PC-9 (cell line): ENCODE measurements at regions not wholly inside any gene's neighbourhood (a gene's known extent, or its start where the extent isn't known, plus 50 kb on each side); places are given as distances from the start of the nearest gene placed in this dataset.
A peak's percentile ranks its signal among the peaks of the same experiment; 100 is the strongest.
"Not testable (repeated sequence)": the region's sequence is repeated elsewhere in the genome, so short reads cannot be mapped to it uniquely, and the experiment has no call there.

Experiments used
- BruUV-seq: library from RNA; stranded (reverse); fragments of 400-500 nt; replicated peaks from 2 replicates; lab custom pipeline; 2021; lab: Mats Ljungman, UMichigan
- CTCF ChIA-PET: fragments of 300-600 bp; sonication (Branson Sonifier 250); formaldehyde crosslinking; loops from one replicate; lab custom pipeline; 2022; ENCODE audit warnings: antibody characterized with exemption; lab: Charles Lee
- POLR2A ChIA-PET: fragments of 300-600 bp; sonication (Branson Sonifier 250); formaldehyde crosslinking; loops from one replicate; lab custom pipeline; 2022; ENCODE audit warnings: antibody characterized with exemption; ENCODE audit not compliant: unreplicated experiment; lab: Charles Lee
- DNase-seq, 2 experiments: peaks; one replicate each; pipeline versions ENCODE4 v3.0.0 to v3.0.0-alpha.2; 2015 to 2022; ENCODE audit warnings: mixed read lengths in 1 of 2
- H2AFZ ChIP-seq: fragments of 200-600 bp; sonication (generic); 2 replicates; pipeline ENCODE4 v1.8.1; 2017; ENCODE audit warnings: antibody characterized with exemption
- H3F3A ChIP-seq: fragments of 200-600 bp; sonication (generic); 2 replicates; pipeline ENCODE4 v1.8.1; 2017; ENCODE audit warnings: antibody characterized with exemption, mild to moderate bottlenecking, low read depth; ENCODE audit not compliant: insufficient read depth
- H3K27ac ChIP-seq: fragments of 200-600 bp; sonication (generic); 2 replicates; pipeline ENCODE4 v1.6.1; 2016; ENCODE audit warnings: mixed run types
- H3K27me3 ChIP-seq: fragments of 200-600 bp; sonication (generic); 2 replicates; pipeline ENCODE4 v1.6.1; 2016; ENCODE audit warnings: low read depth, mixed run types; ENCODE audit not compliant: insufficient read depth
- H3K36me3 ChIP-seq: fragments of 200-600 bp; sonication (generic); 2 replicates; pipeline ENCODE4 v1.6.1; 2016; ENCODE audit warnings: low read depth, mixed run types
- H3K4me1 ChIP-seq: fragments of 200-600 bp; sonication (generic); replicated peaks from 2 replicates; pipeline ENCODE4 v1.6.1; 2016; ENCODE audit warnings: mixed run types; ENCODE audit not compliant: insufficient read depth
- H3K4me2 ChIP-seq: fragments of 200-600 bp; sonication (generic); 2 replicates; pipeline ENCODE4 v1.6.1; 2017; ENCODE audit warnings: mixed run types
- H3K4me3 ChIP-seq: fragments of 200-600 bp; sonication (generic); 2 replicates; pipeline ENCODE4 v1.6.1; 2016; ENCODE audit warnings: mixed run types
- H3K79me2 ChIP-seq: fragments of 200-600 bp; sonication (generic); 2 replicates; pipeline ENCODE4 v1.6.1; 2017; ENCODE audit warnings: low read depth, mixed run types
- H3K9me2 ChIP-seq: fragments of 200-600 bp; sonication (generic); 2 replicates; pipeline ENCODE4 v1.8.1; 2017; ENCODE audit warnings: mild to moderate bottlenecking; ENCODE audit not compliant: insufficient read depth
- H3K9me3 ChIP-seq: fragments of 200-600 bp; sonication (generic); 2 replicates; pipeline ENCODE4 v1.8.1; 2016; ENCODE audit warnings: low read depth; ENCODE audit not compliant: insufficient read depth
- H4K20me1 ChIP-seq: fragments of 200-600 bp; sonication (generic); 2 replicates; pipeline ENCODE4 v1.8.1; 2017; ENCODE audit not compliant: insufficient read depth
- CTCF ChIP-seq: fragments of 200-600 bp; sonication (generic); conservative IDR thresholded peaks from 2 replicates; pipeline ENCODE4 v1.6.1; 2017; ENCODE audit warnings: mixed run types, antibody characterized with exemption, mild to moderate bottlenecking, moderate library complexity
- EZH2 ChIP-seq: fragments of 200-600 bp; sonication (generic); IDR thresholded peaks from 2 replicates; pipeline ENCODE4 v1.8.0; 2017; ENCODE audit warnings: antibody characterized with exemption, low read depth
- intact Hi-C: fragments of 100-400 bp; cut with micrococcal nuclease; formaldehyde crosslinking; loops from one replicate; pipeline ENCODE4 v1.10.0; 2022; ENCODE audit not compliant: unreplicated experiment

DNA sequence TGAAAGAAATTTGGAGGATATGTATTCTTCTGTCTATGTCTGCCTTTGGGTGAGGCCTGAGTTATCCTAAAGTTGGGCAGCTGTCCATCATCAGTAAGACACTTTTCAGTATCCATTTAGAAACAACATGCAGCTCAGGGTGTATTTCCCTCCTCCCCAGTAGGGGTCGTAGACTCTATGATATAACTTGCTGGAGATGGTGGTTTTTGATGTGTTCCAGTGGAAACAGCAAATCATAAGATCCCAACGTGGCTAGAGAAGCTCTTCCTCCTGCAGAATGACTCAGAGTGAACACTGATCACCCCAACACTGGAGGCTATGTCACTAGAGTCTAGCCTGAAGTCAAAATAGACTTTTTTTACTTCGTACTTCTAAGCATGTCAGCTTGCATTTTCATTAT is 331.6 kb upstream of the STXBP6 start:
- ChIA-PET CTCF (no interaction called here), POLR2A (no interaction called here)
- TF ChIP-seq CTCF (no peak; the same call in 1 of the 2 replicates), EZH2 (no peak)
- Histone ChIP-seq H3K79me2 (no peaks in the 10 kb centered on the region), H3K36me3 (no peaks in the 10 kb centered on the region), H3K27me3 (no peaks in the 10 kb centered on the region), H3K9me3 (no peaks in the 10 kb centered on the region), H2AFZ (no peak overlapping the region), H4K20me1 (no peaks in the 10 kb centered on the region), H3K4me1 (no peaks in the 10 kb centered on the region), H3K9me2 (no peaks in the 10 kb centered on the region), H3K4me3 (no peak overlapping the region), H3F3A (no peaks in the 10 kb centered on the region), H3K27ac (no peak overlapping the region), H3K4me2 (no peak overlapping the region)
- intact Hi-C loops, result no loop called here
- no TSS peak for BruUV-seq
- no peak for DNase-seq

- Histone ChIP-seq H3K4me2 (no peak overlapping the region), H3K27ac (no peak overlapping the region), H3K27me3 (no peaks in the 10 kb centered on the region), H3K4me1 (no peaks in the 10 kb centered on the region), H3F3A (no peaks in the 10 kb centered on the region), H2AFZ (no peak overlapping the region), H3K79me2 (no peaks in the 10 kb centered on the region), H3K9me2 (no peaks in the 10 kb centered on the region), H3K4me3 (no peak overlapping the region), H3K36me3 (no peaks in the 10 kb centered on the region), H3K9me3 (no peaks in the 10 kb centered on the region), H4K20me1 (no peaks in the 10 kb centered on the region)
- TF ChIP-seq EZH2 (no peak), CTCF (no peak)
- POLR2A ChIA-PET, result no interaction called here
- no peak for DNase-seq
- intact Hi-C loops, result no loop called here
- no TSS peak for BruUV-seq
- CTCF ChIA-PET, result no interaction called here
Observed at GRCh38 chr14:25375639-25376038, 325.7 kb upstream of the STXBP6 start.

DNA sequence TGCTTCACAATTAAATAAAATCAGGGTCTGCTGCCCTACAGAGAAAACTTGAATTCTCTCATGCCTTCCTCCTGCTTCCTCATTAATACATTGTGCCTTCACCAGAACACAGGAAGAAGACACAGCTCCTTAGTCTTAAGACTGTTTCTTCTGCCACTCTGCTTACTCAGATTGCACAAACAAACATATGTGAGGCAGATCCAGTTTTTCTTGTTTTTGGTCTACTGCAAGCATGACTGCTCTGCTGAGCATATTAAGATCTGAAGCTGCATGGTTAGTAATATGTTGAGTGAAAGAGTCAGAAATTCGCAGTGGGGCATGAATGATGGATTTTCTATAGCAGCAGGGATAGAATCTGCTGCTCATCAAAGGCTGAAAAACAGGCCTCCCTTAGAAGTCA is 321.1 kb upstream of the STXBP6 start:
- H3K27ac ChIP-seq, result no peak overlapping the region
- no peaks in the 10 kb centered on the region for H3K79me2 ChIP-seq
- BruUV-seq, result no TSS peak
- intact Hi-C loops, result no loop called here
- no peak overlapping the region for H3K4me2 ChIP-seq
- CTCF ChIA-PET, result no interaction called here
- DNase-seq, result peak in 1 of 2 experiments; percentile 36
- H3K9me3 ChIP-seq, result no peaks in the 10 kb centered on the region
- H3K36me3 ChIP-seq, result no peaks in the 10 kb centered on the region
- no peaks in the 10 kb centered on the region for H3K9me2 ChIP-seq
- POLR2A ChIA-PET, result no interaction called here
- H3K4me3 ChIP-seq, result no peak overlapping the region
- no peaks in the 10 kb centered on the region for H3K4me1 ChIP-seq
- H3K27me3 ChIP-seq, result no peaks in the 10 kb centered on the region
- no peaks in the 10 kb centered on the region for H3F3A ChIP-seq
- H4K20me1 ChIP-seq, result no peaks in the 10 kb centered on the region
- TF ChIP-seq CTCF (no peak), EZH2 (no peak)
- H2AFZ ChIP-seq, result no peak overlapping the region

DNA sequence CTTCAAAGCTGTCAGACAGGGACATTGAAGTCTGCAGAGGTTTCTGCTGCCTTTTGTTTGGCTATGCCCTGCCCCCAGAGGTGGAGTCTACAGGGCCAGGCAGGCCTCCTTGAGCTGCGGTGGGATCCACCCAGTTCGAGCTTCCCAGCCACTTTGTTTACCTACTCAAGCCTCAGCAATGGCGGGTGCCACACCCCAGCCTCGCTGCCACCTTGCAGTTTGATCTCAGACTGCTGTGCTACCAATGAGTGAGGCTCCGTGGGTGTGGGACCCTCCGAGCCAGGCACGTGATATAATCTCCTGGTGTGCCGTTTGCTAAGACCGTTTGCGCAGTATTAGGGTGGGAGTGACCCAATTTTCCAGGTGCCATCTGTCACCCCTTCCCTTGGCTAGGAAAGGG is 320.1 kb upstream of the STXBP6 start:
- H3K9me3 ChIP-seq, H3K4me3 ChIP-seq, H3K4me1 ChIP-seq, DNase-seq, H4K20me1 ChIP-seq, BruUV-seq, H3K4me2 ChIP-seq, POLR2A ChIA-PET, H3K9me2 ChIP-seq, H3K27me3 ChIP-seq, H2AFZ ChIP-seq, H3K79me2 ChIP-seq, H3F3A ChIP-seq, intact Hi-C loops, H3K27ac ChIP-seq, H3K36me3 ChIP-seq, CTCF ChIA-PET: not testable (repeated sequence)
